Mesendoderm (in vitro differentiated cells): ENCODE measurements at regions not wholly inside any gene's neighbourhood (a gene's known extent, or its start where the extent isn't known, plus 50 kb on each side); places are given as distances from the start of the nearest gene placed in this dataset.

Experiments used
- DNase-seq: peaks from one replicate; pipeline ENCODE4 v3.0.0; 2013
- H2AK5ac ChIP-seq: 2 replicates; pipeline ENCODE4 v1.6.1; 2013; ENCODE audit warnings: low read length, inconsistent platforms
- H2BK120ac ChIP-seq: 2 replicates; pipeline ENCODE4 v1.6.1; 2013; ENCODE audit warnings: low read depth, mild to moderate bottlenecking, low read length, moderate library complexity, mixed read lengths
- H2BK15ac ChIP-seq: replicated peaks from 2 replicates; pipeline ENCODE4 v1.6.1; 2013; ENCODE audit warnings: low read depth, mild to moderate bottlenecking, moderate library complexity
- H2BK5ac ChIP-seq: 2 replicates; pipeline ENCODE4 v1.6.1; 2013; ENCODE audit warnings: low read length, inconsistent platforms
- H3K18ac ChIP-seq: 2 replicates; pipeline ENCODE4 v1.6.1; 2013; ENCODE audit warnings: mild to moderate bottlenecking, low read length, mixed read lengths
- H3K23ac ChIP-seq: one replicate; pipeline ENCODE4 v1.6.1; 2013; ENCODE audit warnings: low read length
- H3K27ac ChIP-seq: 2 replicates; pipeline ENCODE4 v1.5.1; 2013; ENCODE audit warnings: low read depth, mild to moderate bottlenecking, inconsistent platforms, low read length, moderate library complexity
- H3K27me3 ChIP-seq: 2 replicates; pipeline ENCODE4 v1.6.1; 2013; ENCODE audit warnings: low read length, control low read depth, mild to moderate bottlenecking, inconsistent platforms; ENCODE audit not compliant: insufficient read depth, poor library complexity
- H3K36me3 ChIP-seq: 2 replicates; pipeline ENCODE4 v1.6.1; 2013; ENCODE audit warnings: low read length, inconsistent platforms; ENCODE audit not compliant: control insufficient read depth, insufficient read depth
- H3K4ac ChIP-seq: one replicate; pipeline ENCODE4 v1.6.1; 2013; ENCODE audit warnings: low read depth, mild to moderate bottlenecking, low read length, moderate library complexity
- H3K4me1 ChIP-seq: 2 replicates; pipeline ENCODE4 v1.6.1; 2013; ENCODE audit warnings: low read depth, low read length, inconsistent platforms; ENCODE audit not compliant: control insufficient read depth
- H3K4me2 ChIP-seq: 2 replicates; pipeline ENCODE4 v1.6.1; 2013; ENCODE audit warnings: low read length
- H3K4me3 ChIP-seq: 2 replicates; pipeline ENCODE4 v1.5.1; 2013; ENCODE audit warnings: mild to moderate bottlenecking, low read length
- H3K56ac ChIP-seq: one replicate; pipeline ENCODE4 v1.6.1; 2013; ENCODE audit warnings: low read length
- H3K79me1 ChIP-seq: 2 replicates; pipeline ENCODE4 v1.6.1; 2013; ENCODE audit warnings: low read length, inconsistent platforms
- H3K79me2 ChIP-seq: 2 replicates; pipeline ENCODE4 v1.6.1; 2013; ENCODE audit warnings: mild to moderate bottlenecking, low read length; ENCODE audit not compliant: control insufficient read depth, insufficient read depth
- H3K9ac ChIP-seq: 2 replicates; pipeline ENCODE4 v1.6.1; 2013; ENCODE audit warnings: low read length, inconsistent platforms
- H4K5ac ChIP-seq: one replicate; pipeline ENCODE4 v1.6.1; 2013; ENCODE audit warnings: low read length
- H4K8ac ChIP-seq: one replicate; pipeline ENCODE4 v1.6.1; 2013; ENCODE audit warnings: low read depth, mild to moderate bottlenecking, control low read depth, low read length, moderate library complexity
- WGBS: extraction: QIAGEN DNeasy Blood & Tissue Kit; methylation state at CpG from one replicate; pipeline ENCODE4 v1.1.7; 2013; ENCODE audit warnings: low lambda C conversion rate, missing lambda C conversion rate; ENCODE audit not compliant: insufficient coverage; ENCODE audit errors: extremely low coverage; 5-methylcytosine and 5-hydroxymethylcytosine counted together

DNA sequence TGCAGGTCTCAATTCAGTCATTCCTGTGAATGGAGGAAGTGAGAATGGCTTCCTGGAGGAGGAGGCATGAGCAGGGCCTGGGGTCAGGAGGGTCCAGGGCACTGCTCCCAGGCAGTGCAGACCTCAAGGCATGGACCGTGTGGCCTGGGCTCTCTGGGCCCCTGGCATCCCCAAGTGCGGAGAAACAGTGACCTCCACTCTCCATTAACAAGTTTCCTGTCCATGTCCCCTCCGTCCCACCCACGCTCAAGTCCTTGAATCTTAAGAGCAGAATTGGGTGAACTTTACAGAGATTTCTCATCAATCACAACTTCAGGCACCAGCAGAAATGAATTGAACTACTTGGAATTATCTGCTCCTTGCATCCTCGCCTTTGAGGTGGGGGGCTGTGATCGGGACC lies 211.1 kb downstream of the NPHP4 start:
- Histone ChIP-seq H3K36me3 (no peaks in the 10 kb centered on the region), H3K23ac (no peak overlapping the region), H3K79me1 (no peaks in the 10 kb centered on the region), H3K56ac (no peak overlapping the region), H3K79me2 (no peaks in the 10 kb centered on the region), H2AK5ac (no peak overlapping the region), H3K27ac (no peak overlapping the region), H3K9ac (no peak overlapping the region), H2BK120ac (no peak overlapping the region), H3K27me3 (no peaks in the 10 kb centered on the region), H2BK5ac (no peak overlapping the region), H4K5ac (no peak overlapping the region), H3K18ac (no peak overlapping the region), H3K4ac (no peak overlapping the region), H3K4me2 (no peak overlapping the region), H3K4me3 (no peak overlapping the region), H2BK15ac (no peak overlapping the region), H3K4me1 (no peaks in the 10 kb centered on the region), H4K8ac (no peak overlapping the region)
- no CpG with 5 or more reads among the region's 6 CpGs for WGBS
- DNase-seq = no peak

DNA sequence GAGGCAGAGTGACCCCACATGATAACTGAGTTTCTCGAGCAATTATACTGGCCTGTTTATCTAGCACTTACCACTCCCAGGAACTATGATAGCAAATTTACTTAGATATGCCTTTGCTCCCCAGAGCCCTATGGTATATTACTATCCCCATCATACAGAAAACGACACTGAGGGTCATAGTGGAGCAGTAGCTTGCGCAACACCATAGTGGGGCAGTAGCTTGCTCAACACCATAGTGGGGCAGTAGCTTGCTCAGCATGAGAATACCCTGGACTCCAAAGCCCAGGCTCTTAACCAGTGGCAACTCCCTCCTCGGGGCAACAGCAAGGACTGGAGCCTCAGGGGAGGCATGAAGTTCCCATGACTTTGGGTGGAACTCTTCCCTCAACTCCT lies 211.9 kb downstream of the NPHP4 start:
- Histone ChIP-seq H2BK5ac (no peak overlapping the region), H2BK120ac (no peak overlapping the region), H3K23ac (no peak overlapping the region), H2BK15ac (no peak overlapping the region), H3K18ac (no peak overlapping the region), H4K5ac (no peak overlapping the region), H3K4me1 (no peaks in the 10 kb centered on the region), H3K4ac (no peak overlapping the region), H3K4me2 (no peak overlapping the region), H3K27me3 (no peaks in the 10 kb centered on the region), H3K27ac (no peak overlapping the region), H3K4me3 (no peak overlapping the region), H4K8ac (no peak overlapping the region), H3K36me3 (no peaks in the 10 kb centered on the region), H2AK5ac (no peak overlapping the region), H3K9ac (no peak overlapping the region), H3K79me2 (no peaks in the 10 kb centered on the region), H3K79me1 (no peaks in the 10 kb centered on the region), H3K56ac (no peak overlapping the region)
- no peak for DNase-seq
- WGBS = no CpG with 5 or more reads among the region's 4 CpGs

DNA sequence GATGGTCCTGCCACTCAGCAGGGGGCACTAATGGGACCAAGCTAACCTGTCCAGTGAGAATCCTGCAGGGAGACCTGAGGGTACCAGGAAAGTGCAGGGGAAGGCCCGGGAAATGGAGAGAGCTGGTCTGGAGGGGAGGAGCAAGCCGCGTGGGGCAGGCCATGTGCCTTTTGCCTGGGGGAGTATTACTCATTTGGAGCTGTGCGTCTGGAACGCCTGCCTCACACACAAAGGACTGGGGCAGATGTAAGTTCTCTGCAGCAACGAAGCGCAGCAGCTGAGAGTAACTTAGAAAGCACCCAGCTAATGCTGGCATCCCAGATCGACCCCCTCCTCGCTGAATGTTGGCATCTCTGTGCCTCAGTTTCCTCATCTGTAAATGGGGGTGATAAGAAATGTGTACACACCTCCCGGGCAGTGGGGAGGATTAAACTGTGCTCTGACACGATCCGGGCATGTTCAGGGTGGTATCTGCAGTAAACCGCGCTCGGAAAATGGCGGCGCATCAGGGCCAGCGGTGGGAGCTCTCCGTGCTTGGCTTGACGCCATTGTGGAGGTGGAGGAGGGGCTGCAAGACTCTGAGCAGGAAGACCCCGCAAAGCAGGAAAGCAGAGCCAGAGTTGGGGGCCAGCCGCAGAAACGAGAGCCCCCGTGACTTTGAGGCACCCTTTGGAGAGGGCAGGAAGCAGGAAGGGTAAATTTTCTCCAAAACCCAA lies 212.5 kb downstream of the NPHP4 start:
- Histone ChIP-seq H2BK15ac (no peak overlapping the region), H3K18ac (no peak overlapping the region), H3K4me2 (no peak overlapping the region), H3K27ac (no peak overlapping the region), H3K56ac (no peak overlapping the region), H3K4me1 (no peaks in the 10 kb centered on the region), H3K4ac (no peak overlapping the region), H2BK5ac (no peak overlapping the region), H2AK5ac (no peak overlapping the region), H3K79me2 (no peaks in the 10 kb centered on the region), H3K23ac (no peak overlapping the region), H4K5ac (no peak overlapping the region), H4K8ac (no peak overlapping the region), H3K9ac (no peak overlapping the region), H3K4me3 (no peak overlapping the region), H3K36me3 (no peaks in the 10 kb centered on the region), H3K27me3 (no peaks in the 10 kb centered on the region), H3K79me1 (no peaks in the 10 kb centered on the region), H2BK120ac (no peak overlapping the region)
- WGBS = no CpG with 5 or more reads among the region's 24 CpGs
- no peak for DNase-seq

DNA sequence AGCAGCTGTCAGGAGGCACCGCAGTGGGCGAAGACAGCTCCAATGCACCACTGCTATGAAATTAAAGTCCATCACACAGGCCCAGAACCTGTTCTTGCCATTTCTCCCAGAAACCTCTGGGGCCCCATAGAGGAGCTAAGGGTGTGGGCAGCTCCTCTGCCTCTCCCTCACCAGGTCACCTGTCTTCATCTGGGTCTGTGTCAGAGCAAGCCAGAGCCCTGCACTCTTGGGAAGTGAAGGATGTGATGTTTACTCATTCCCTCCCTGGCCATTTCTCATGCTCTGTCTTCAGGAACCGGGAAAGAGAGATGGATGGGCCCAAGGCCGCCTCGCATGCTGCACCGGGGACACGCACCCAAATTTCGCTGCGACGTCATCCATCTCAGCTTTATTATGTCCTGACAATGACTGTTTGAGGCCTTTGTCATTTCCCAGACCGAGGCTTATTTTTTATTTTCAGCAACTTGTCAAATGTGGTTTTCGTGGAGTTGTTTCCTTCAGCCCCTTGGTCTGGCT lies 216.1 kb downstream of the NPHP4 start:
- Histone ChIP-seq H3K36me3 (no peaks in the 10 kb centered on the region), H2BK120ac (no peak overlapping the region), H2AK5ac (no peak overlapping the region), H2BK5ac (no peak overlapping the region), H3K56ac (no peak overlapping the region), H3K4me2 (no peak overlapping the region), H3K23ac (no peak overlapping the region), H4K5ac (no peak overlapping the region), H3K79me1 (no peaks in the 10 kb centered on the region), H3K4me1 (peaks cover 1% of the 10 kb centered on the region), H2BK15ac (no peak overlapping the region), H3K27ac (no peak overlapping the region), H3K79me2 (no peaks in the 10 kb centered on the region), H3K27me3 (no peaks in the 10 kb centered on the region), H3K9ac (no peak overlapping the region), H3K4me3 (no peak overlapping the region), H3K4ac (no peak overlapping the region), H4K8ac (no peak overlapping the region), H3K18ac (no peak overlapping the region)
- no peak for DNase-seq
- no CpG with 5 or more reads among the region's 12 CpGs for WGBS

DNA sequence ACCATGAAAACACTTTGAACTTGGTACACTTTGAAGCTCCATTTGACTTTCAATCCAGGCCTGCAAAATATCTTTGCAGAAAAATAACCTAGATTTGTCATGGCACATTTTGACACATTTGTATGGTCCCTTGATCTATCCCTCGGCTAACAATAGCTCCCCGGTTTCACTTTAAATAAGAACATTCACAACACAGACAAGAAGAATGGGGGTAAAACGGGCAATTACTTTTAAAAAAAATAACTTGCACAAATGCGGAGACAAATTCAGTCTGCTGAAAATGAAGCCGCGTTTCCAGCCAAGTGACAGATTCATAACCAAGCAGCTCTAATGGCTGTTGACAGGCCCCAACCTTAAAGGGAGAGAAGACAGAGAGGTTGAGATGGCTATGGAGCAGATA lies 218.2 kb downstream of the NPHP4 start:
- H3K4ac ChIP-seq = no peak overlapping the region
- no peak overlapping the region for H3K56ac ChIP-seq
- no peak for DNase-seq
- H3K4me2 ChIP-seq = no peak overlapping the region
- H3K27ac ChIP-seq = no peak overlapping the region
- H3K36me3 ChIP-seq = no peaks in the 10 kb centered on the region
- H2BK120ac ChIP-seq = no peak overlapping the region
- no peaks in the 10 kb centered on the region for H3K27me3 ChIP-seq
- no peak overlapping the region for H4K5ac ChIP-seq
- no peak overlapping the region for H3K18ac ChIP-seq
- no peak overlapping the region for H4K8ac ChIP-seq
- H3K23ac ChIP-seq = no peak overlapping the region
- no peak overlapping the region for H2BK5ac ChIP-seq
- no peak overlapping the region for H3K4me3 ChIP-seq
- H3K79me2 ChIP-seq = no peaks in the 10 kb centered on the region
- no peak overlapping the region for H2AK5ac ChIP-seq
- no peak overlapping the region for H3K9ac ChIP-seq
- WGBS = no CpG with 5 or more reads among the region's 6 CpGs
- no peaks in the 10 kb centered on the region for H3K79me1 ChIP-seq
- H2BK15ac ChIP-seq = no peak overlapping the region
- peaks cover 3% of the 10 kb centered on the region for H3K4me1 ChIP-seq

DNA sequence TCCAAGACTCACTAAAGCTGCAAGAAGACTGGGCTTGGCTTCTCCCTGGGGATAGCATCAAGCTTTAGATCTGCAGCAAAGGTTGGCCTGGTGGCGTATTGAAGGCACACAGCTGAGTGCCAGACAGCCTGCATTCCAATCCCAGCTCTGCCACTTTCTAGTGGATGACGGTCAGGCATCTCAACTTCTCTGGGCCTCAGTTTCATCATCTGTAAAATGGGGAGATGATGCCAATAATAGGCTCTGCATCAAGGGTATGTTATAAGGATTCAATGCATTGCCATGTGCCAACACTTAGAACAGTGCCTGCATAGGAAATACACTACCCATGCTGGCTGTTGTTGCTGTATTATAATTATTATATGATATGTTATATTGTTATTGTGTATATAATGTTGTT lies 220.4 kb downstream of the NPHP4 start:
- Histone ChIP-seq H3K79me2 (no peaks in the 10 kb centered on the region), H3K4ac (no peak overlapping the region), H3K9ac (no peak overlapping the region), H3K4me2 (no peak overlapping the region), H3K18ac (no peak overlapping the region), H3K36me3 (no peaks in the 10 kb centered on the region), H2AK5ac (no peak overlapping the region), H3K27ac (no peak overlapping the region), H3K56ac (no peak overlapping the region), H3K4me1 (peaks cover 3% of the 10 kb centered on the region), H3K23ac (no peak overlapping the region), H2BK5ac (no peak overlapping the region), H3K27me3 (no peaks in the 10 kb centered on the region), H4K8ac (no peak overlapping the region), H3K79me1 (no peaks in the 10 kb centered on the region), H2BK15ac (no peak overlapping the region), H2BK120ac (no peak overlapping the region), H4K5ac (no peak overlapping the region), H3K4me3 (no peak overlapping the region)
- no peak for DNase-seq
- WGBS = no CpG with 5 or more reads among the region's 2 CpGs
